Heart left ventricle (tissue), 13 donors: ENCODE measurements at regions not wholly inside any gene's neighbourhood (a gene's known extent, or its start where the extent isn't known, plus 50 kb on each side); places are given as distances from the start of the nearest gene placed in this dataset.

Experiments used
- POLR2A ChIP-seq, 2 donors: fragments of 450-650 bp; IDR thresholded peaks; one replicate each; pipeline ENCODE4 v1.6.1; 2017; ENCODE audit warnings: antibody characterized with exemption in 2 of 2, mild to moderate bottlenecking in 2 of 2, moderate library complexity in 2 of 2
- TF ChIP-seq, protein P1 (sequence below), 12 donors: fragments of 200-600 bp; sonication (generic) in 4 of 12; IDR thresholded peaks; one replicate each; pipeline versions ENCODE4 v1.5.0 to v1.8.0; 2018 to 2022; ENCODE audit warnings: antibody characterized with exemption in 12 of 12, mild to moderate bottlenecking in 5 of 12
- donor health status: ischemic (EF 13 %, LVEDD 7.1; RV severe dilation, severe dysfunction).
- donor health status: DM: no; HTN: yes; CAD: no.
- donor health status: DM: no; HTN: no; CAD: no.
- donor health status: ischemic (EF 25% LVEDD 6.9; RV normal size, moderate dysfunction).
- donor health status: ischemic (EF 25% LVEDD 5.7; RV mildly dilated, moderate dysfunction).
- donor health status: ischemic (EF 35%, LVEDD 5.7; RV mildly dilated, moderate dysfunction).
- donor health status: nonischemic (EF 11% LVEDD 7.7; RV severe dilation, severe dysfunction).
- donor health status: DM: yes; HTN: yes; CAD: no.
- donor health status: PGD.
- donor health status: ischemic (EF 29% LVEDD 5.4; RV normal size, mild dysfunction).
- donor health status: nonischemic (EF 23%, LVEDD 6.1; RV moderate dilation, normal function).

DNA sequence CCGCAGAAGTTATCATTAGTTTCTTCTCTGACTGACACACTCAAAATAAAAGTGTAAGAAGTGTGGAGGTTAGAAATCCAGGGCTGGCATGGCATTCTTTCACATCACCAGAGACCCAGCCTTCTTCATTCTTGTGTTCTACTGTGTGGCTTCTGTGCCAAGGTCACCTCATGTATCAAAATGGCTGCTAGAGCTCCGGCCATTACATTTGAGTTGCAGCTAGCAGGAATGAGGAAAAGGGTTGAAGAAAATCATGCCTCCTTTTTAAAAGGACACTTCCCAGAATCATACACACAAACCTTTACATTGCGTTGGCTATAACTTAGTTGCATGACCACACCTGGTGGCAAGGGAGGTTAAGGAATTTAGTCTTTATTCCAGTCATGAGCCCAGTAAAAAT is 345.6 kb upstream of the PROK2 start:
- TF ChIP-seq, protein P1, sequence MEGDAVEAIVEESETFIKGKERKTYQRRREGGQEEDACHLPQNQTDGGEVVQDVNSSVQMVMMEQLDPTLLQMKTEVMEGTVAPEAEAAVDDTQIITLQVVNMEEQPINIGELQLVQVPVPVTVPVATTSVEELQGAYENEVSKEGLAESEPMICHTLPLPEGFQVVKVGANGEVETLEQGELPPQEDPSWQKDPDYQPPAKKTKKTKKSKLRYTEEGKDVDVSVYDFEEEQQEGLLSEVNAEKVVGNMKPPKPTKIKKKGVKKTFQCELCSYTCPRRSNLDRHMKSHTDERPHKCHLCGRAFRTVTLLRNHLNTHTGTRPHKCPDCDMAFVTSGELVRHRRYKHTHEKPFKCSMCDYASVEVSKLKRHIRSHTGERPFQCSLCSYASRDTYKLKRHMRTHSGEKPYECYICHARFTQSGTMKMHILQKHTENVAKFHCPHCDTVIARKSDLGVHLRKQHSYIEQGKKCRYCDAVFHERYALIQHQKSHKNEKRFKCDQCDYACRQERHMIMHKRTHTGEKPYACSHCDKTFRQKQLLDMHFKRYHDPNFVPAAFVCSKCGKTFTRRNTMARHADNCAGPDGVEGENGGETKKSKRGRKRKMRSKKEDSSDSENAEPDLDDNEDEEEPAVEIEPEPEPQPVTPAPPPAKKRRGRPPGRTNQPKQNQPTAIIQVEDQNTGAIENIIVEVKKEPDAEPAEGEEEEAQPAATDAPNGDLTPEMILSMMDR (IDR thresholded peaks at IDR 0.05), result no peak
- no peak for TF ChIP-seq POLR2A (IDR thresholded peaks at IDR 0.05)
